H1 (cell line): ENCODE measurements at regions not wholly inside any gene's neighbourhood (a gene's known extent, or its start where the extent isn't known, plus 50 kb on each side); places are given as distances from the start of the nearest gene placed in this dataset.

Experiments used
- CTCF ChIA-PET: fragments of 300-600 bp; sonication (Branson Sonifier 250); formaldehyde crosslinking; loops from one replicate; lab custom pipeline; 2021; ENCODE audit not compliant: partially characterized antibody; lab: Charles Lee
- POLR2A ChIA-PET: fragments of 300-600 bp; sonication (Branson Sonifier 250); formaldehyde crosslinking; loops from one replicate; lab custom pipeline; 2021; ENCODE audit warnings: inconsistent platforms; ENCODE audit not compliant: partially characterized antibody; lab: Charles Lee
- DNase-seq, 2 experiments: peaks; one replicate each; pipeline versions ENCODE4 v3.0.0 to v3.0.0-alpha.2; 2010 to 2022; ENCODE audit warnings: low spot score in 2 of 2, low read depth in 1 of 2, mixed read lengths in 1 of 2
- FAIRE-seq: peaks from 2 replicates; lab custom pipeline; 2011; peaks lifted over from hg19 to GRCh38; lab: Jason Lieb, UNC
- H2AFZ ChIP-seq: 2 replicates; pipeline ENCODE4 v1.8.1; 2012; ENCODE audit warnings: low read length, inconsistent platforms
- H2AK5ac ChIP-seq: 2 replicates; pipeline ENCODE4 v1.6.1; 2013; ENCODE audit warnings: low read depth, low read length
- H2BK120ac ChIP-seq: replicated peaks from 2 replicates; pipeline ENCODE3; 2013; ENCODE audit warnings: low read depth, low read length, inconsistent platforms
- H2BK12ac ChIP-seq: 2 replicates; pipeline ENCODE4 v1.6.1; 2013; ENCODE audit warnings: low read depth, low read length
- H2BK15ac ChIP-seq: 2 replicates; pipeline ENCODE4 v1.6.1; 2013; ENCODE audit warnings: low read length
- H2BK20ac ChIP-seq: 2 replicates; pipeline ENCODE4 v1.6.1; 2013; ENCODE audit warnings: low read length
- H2BK5ac ChIP-seq: 2 replicates; pipeline ENCODE4 v1.6.1; 2013; ENCODE audit warnings: low read depth, low read length
- H3K14ac ChIP-seq: 2 replicates; pipeline ENCODE4 v1.6.1; 2013; ENCODE audit warnings: inconsistent platforms; ENCODE audit not compliant: insufficient read length
- H3K18ac ChIP-seq: 2 replicates; pipeline ENCODE4 v1.6.1; 2013; ENCODE audit warnings: low read length; ENCODE audit errors: extremely low read depth
- H3K23ac ChIP-seq: 2 replicates; pipeline ENCODE4 v1.6.1; 2013; ENCODE audit warnings: inconsistent platforms; ENCODE audit not compliant: insufficient read length
- H3K23me2 ChIP-seq: 2 replicates; pipeline ENCODE4 v1.6.1; 2013; ENCODE audit warnings: low read depth, low read length
- H3K27ac ChIP-seq: 2 replicates; pipeline ENCODE4 v1.6.1; 2011; ENCODE audit warnings: low read depth, low read length, inconsistent platforms
- H3K27me3 ChIP-seq, 4 experiments: replicated peaks in 1 of 4; 1 replicate in 1 of 4; 2 replicates in 3 of 4; pipeline versions ENCODE4 v1.6.1 to v1.8.1; 2011 to 2013; ENCODE audit warnings: low read length in 3 of 4, mild to moderate bottlenecking in 3 of 4, inconsistent platforms in 2 of 4, mixed read lengths in 2 of 4, moderate library complexity in 1 of 4; ENCODE audit not compliant: control insufficient read depth in 3 of 4, insufficient read depth in 3 of 4; ENCODE audit errors: extremely low read depth in 1 of 4
- H3K36me3 ChIP-seq, 4 experiments: 2 replicates each; pipeline versions ENCODE4 v1.6.1 to v1.8.1; 2011 to 2013; ENCODE audit warnings: mild to moderate bottlenecking in 4 of 4, low read length in 3 of 4, moderate library complexity in 2 of 4, control low read depth in 1 of 4, inconsistent platforms in 1 of 4; ENCODE audit not compliant: insufficient read depth in 4 of 4, control insufficient read depth in 2 of 4
- H3K4ac ChIP-seq: replicated peaks from 2 replicates; pipeline ENCODE3; 2013; ENCODE audit warnings: low read length, low read depth, mixed read lengths, inconsistent platforms; ENCODE audit not compliant: insufficient read length
- H3K4me1 ChIP-seq, 4 experiments: replicated peaks in 1 of 4; 1 replicate in 1 of 4; 2 replicates in 3 of 4; pipeline versions ENCODE4 v1.6.1 to v1.8.1; 2011 to 2013; ENCODE audit warnings: low read length in 3 of 4, inconsistent platforms in 2 of 4, mixed read lengths in 1 of 4; ENCODE audit not compliant: insufficient read depth in 4 of 4, control insufficient read depth in 3 of 4
- H3K4me2 ChIP-seq, 2 experiments: 2 replicates each; pipeline versions ENCODE4 v1.6.1 to v1.8.1; 2011 to 2013; ENCODE audit warnings: low read depth in 2 of 2, low read length in 2 of 2, control low read depth in 1 of 2, inconsistent platforms in 1 of 2, mild to moderate bottlenecking in 1 of 2; ENCODE audit not compliant: insufficient read depth in 1 of 2
- H3K4me3 ChIP-seq, 4 experiments: fragments of 200-600, 300-600 bp in 1 of 4; sonication (generic), shearing (Covaris generic), sonication (Bioruptor Twin) in 1 of 4; 2 replicates each; pipeline versions ENCODE4 v1.5.1 to v1.8.1; 2011 to 2016; ENCODE audit warnings: low read length in 4 of 4, low read depth in 3 of 4, control low read depth in 2 of 4, inconsistent platforms in 2 of 4, mild to moderate bottlenecking in 2 of 4, mixed read lengths in 1 of 4, moderate library complexity in 1 of 4; ENCODE audit not compliant: insufficient read depth in 2 of 4; ENCODE audit errors: extremely low read depth in 1 of 4
- H3K56ac ChIP-seq: replicated peaks from 2 replicates; pipeline ENCODE3; 2013; ENCODE audit warnings: low read depth, mild to moderate bottlenecking, mixed read lengths, low read length, inconsistent platforms; ENCODE audit not compliant: insufficient read length
- H3K79me1 ChIP-seq: 2 replicates; pipeline ENCODE4 v1.6.1; 2013; ENCODE audit warnings: low read depth, low read length, control low read depth
- H3K79me2 ChIP-seq, 2 experiments: 2 replicates each; pipeline versions ENCODE4 v1.6.1 to v1.8.1; 2012 to 2013; ENCODE audit warnings: low read length in 2 of 2, mild to moderate bottlenecking in 2 of 2, inconsistent platforms in 1 of 2; ENCODE audit not compliant: insufficient read depth in 2 of 2, control insufficient read depth in 1 of 2
- H3K9ac ChIP-seq, 4 experiments: replicated peaks in 1 of 4; 1 replicate in 1 of 4; 2 replicates in 3 of 4; pipeline versions ENCODE4 v1.6.1 to v1.8.1; 2011 to 2013; ENCODE audit warnings: low read depth in 3 of 4, low read length in 3 of 4, control low read depth in 2 of 4, mild to moderate bottlenecking in 2 of 4, moderate library complexity in 2 of 4, inconsistent platforms in 1 of 4; ENCODE audit errors: extremely low read depth in 1 of 4
- H3K9me3 ChIP-seq, 2 experiments: 2 replicates each; pipeline versions ENCODE4 v1.6.1 to v1.8.1; 2012 to 2013; ENCODE audit warnings: mild to moderate bottlenecking in 2 of 2, moderate library complexity in 2 of 2, control low read depth in 1 of 2, inconsistent platforms in 1 of 2, low read depth in 1 of 2, low read length in 1 of 2, mixed read lengths in 1 of 2; ENCODE audit not compliant: insufficient read depth in 2 of 2
- H4K20me1 ChIP-seq, 2 experiments: replicated peaks in 1 of 2; 2 replicates each; pipeline versions ENCODE3 to v1.8.1; 2011 to 2013; ENCODE audit warnings: inconsistent platforms in 2 of 2, low read length in 2 of 2, mild to moderate bottlenecking in 1 of 2; ENCODE audit not compliant: insufficient read depth in 2 of 2, control insufficient read depth in 1 of 2
- H4K5ac ChIP-seq: 2 replicates; pipeline ENCODE4 v1.6.1; 2013; ENCODE audit warnings: low read length, low read depth, mixed read lengths, inconsistent platforms; ENCODE audit not compliant: insufficient read length
- H4K8ac ChIP-seq: 2 replicates; pipeline ENCODE4 v1.8.0; 2013; ENCODE audit warnings: mild to moderate bottlenecking, moderate library complexity, low read length, inconsistent platforms; ENCODE audit not compliant: insufficient read depth; ENCODE audit errors: extremely low read depth
- H4K91ac ChIP-seq: replicated peaks from 2 replicates; pipeline ENCODE3; 2013; ENCODE audit warnings: low read length, mixed read lengths, inconsistent platforms; ENCODE audit not compliant: insufficient read length
- ATF3 ChIP-seq: IDR thresholded peaks from 2 replicates; pipeline ENCODE4 v1.6.1; 2011; ENCODE audit warnings: low read depth, mild to moderate bottlenecking, low read length; ENCODE audit not compliant: insufficient read depth
- CBX5 ChIP-seq: fragments of 300-800, 300-1000 bp; sonication (generic); IDR thresholded peaks from 2 replicates; pipeline ENCODE4 v1.7.1; 2016; ENCODE audit warnings: antibody characterized with exemption, low read length, low read depth
- CBX8 ChIP-seq: fragments of 300-800, 300-1000 bp; sonication (generic); IDR thresholded peaks from 2 replicates; pipeline ENCODE4 v1.7.1; 2016; ENCODE audit warnings: low read depth, low read length, borderline replicate concordance
- CHD1 ChIP-seq: IDR thresholded peaks from 2 replicates; pipeline ENCODE4 v1.6.1; 2012; ENCODE audit warnings: low read depth, low read length, improper control_type of control experiment
- EGR1 ChIP-seq: IDR thresholded peaks from 2 replicates; pipeline ENCODE4 v1.6.1; 2011; ENCODE audit warnings: low read depth, low read length, borderline replicate concordance
- FOSL1 ChIP-seq: IDR thresholded peaks from 2 replicates; pipeline ENCODE4 v1.6.1; 2011; ENCODE audit warnings: mild to moderate bottlenecking, low read depth, low read length, moderate library complexity; ENCODE audit not compliant: insufficient read depth
- GABPA ChIP-seq: IDR thresholded peaks from 2 replicates; pipeline ENCODE4 v1.6.1; 2011; ENCODE audit warnings: mild to moderate bottlenecking, low read length, moderate library complexity, borderline replicate concordance; ENCODE audit not compliant: insufficient read depth
- GTF2F1 ChIP-seq: IDR thresholded peaks from 2 replicates; pipeline ENCODE4 v1.6.1; 2012; ENCODE audit warnings: low read depth, low read length, improper control_type of control experiment, borderline replicate concordance
- YY1 ChIP-seq: IDR thresholded peaks from 2 replicates; pipeline ENCODE4 v1.6.1; 2011; ENCODE audit warnings: low read depth, mild to moderate bottlenecking, low read length
- WGBS, 2 experiments: shearing (Covaris generic) in 1 of 2; methylation state at CpG; one replicate each; pipeline versions ENCODE4 v1.1.6 to v1.1.7; 2013 to 2015; ENCODE audit warnings: low lambda C conversion rate in 2 of 2, mixed read lengths in 2 of 2, inconsistent platforms in 1 of 2, low coverage in 1 of 2, missing lambda C conversion rate in 1 of 2; ENCODE audit not compliant: insufficient replicate concordance in 2 of 2, insufficient coverage in 1 of 2, insufficient read length in 1 of 2; ENCODE audit errors: extremely low coverage in 1 of 2, missing lambda C conversion rate in 1 of 2; 5-methylcytosine and 5-hydroxymethylcytosine counted together
- TF ChIP-seq, protein P1 (sequence below): IDR thresholded peaks from 2 replicates; pipeline ENCODE4 v1.6.1; 2012; ENCODE audit warnings: inconsistent platforms

- no peak overlapping the region for H2BK120ac ChIP-seq
- ChIA-PET POLR2A (interaction anchor here (1.4 kb wide), 1 partner anchor 22 kb away, joined by 4 read pairs; no protein-coding TSS in a partner anchor), CTCF (interaction anchor here (0.6 to 2.3 kb wide), 9 partner anchors 12 to 448 kb away, joined by 3 to 8 read pairs (median 5); no protein-coding TSS in a partner anchor)
- no peak overlapping the region for H4K91ac ChIP-seq
- no peak for TF ChIP-seq FOSL1
- no peak for TF ChIP-seq CHD1
- TF ChIP-seq CBX5, result no peak
- no peak for TF ChIP-seq ATF3
- no peak for TF ChIP-seq GABPA
- TF ChIP-seq CBX8, result no peak
- no peak for TF ChIP-seq GTF2F1
- TF ChIP-seq YY1, result no peak
- TF ChIP-seq, protein P1, sequence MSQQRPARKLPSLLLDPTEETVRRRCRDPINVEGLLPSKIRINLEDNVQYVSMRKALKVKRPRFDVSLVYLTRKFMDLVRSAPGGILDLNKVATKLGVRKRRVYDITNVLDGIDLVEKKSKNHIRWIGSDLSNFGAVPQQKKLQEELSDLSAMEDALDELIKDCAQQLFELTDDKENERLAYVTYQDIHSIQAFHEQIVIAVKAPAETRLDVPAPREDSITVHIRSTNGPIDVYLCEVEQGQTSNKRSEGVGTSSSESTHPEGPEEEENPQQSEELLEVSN, result no peak
- no peak for TF ChIP-seq EGR1
- H3K18ac ChIP-seq, result no peak overlapping the region
- H3K9me3 ChIP-seq, result no peaks in the 10 kb centered on the region
- H2AK5ac ChIP-seq, result no peak overlapping the region
- no peak overlapping the region for H3K4me2 ChIP-seq
- H2BK15ac ChIP-seq, result no peak overlapping the region
- no peak overlapping the region for H2AFZ ChIP-seq
- no peaks in the 10 kb centered on the region for H3K4me1 ChIP-seq
- 94% methylated on average over 1 of the region's 1 CpG; no CpG with 5 or more reads in 1 of the 2 experiments for WGBS, 2 experiments
- H4K20me1 ChIP-seq, result no peaks in the 10 kb centered on the region
- no peak overlapping the region for H4K8ac ChIP-seq
- no peak for DNase-seq
- H3K36me3 ChIP-seq, result no peaks in the 10 kb centered on the region
- no peak overlapping the region for H3K4me3 ChIP-seq
- H4K5ac ChIP-seq, result no peak overlapping the region
- no peaks in the 10 kb centered on the region for H3K79me1 ChIP-seq
- no peak overlapping the region for H2BK5ac ChIP-seq
- H3K14ac ChIP-seq, result no peak overlapping the region
- H3K23ac ChIP-seq, result no peak overlapping the region
- no peak overlapping the region for H3K56ac ChIP-seq
- H3K27ac ChIP-seq, result no peak overlapping the region
- H2BK12ac ChIP-seq, result no peak overlapping the region
- H3K9ac ChIP-seq, result no peak overlapping the region
- no peaks in the 10 kb centered on the region for H3K79me2 ChIP-seq
- H3K23me2 ChIP-seq, result no peaks in the 10 kb centered on the region
- H2BK20ac ChIP-seq, result no peak overlapping the region
- FAIRE-seq, result no peak
- no peak overlapping the region for H3K4ac ChIP-seq
- no peaks in the 10 kb centered on the region for H3K27me3 ChIP-seq
Observed at GRCh38 chr5:112608975-112609374, 128.7 kb upstream of the APC start.
